GM23338 (cell line): ENCODE measurements at regions not wholly inside any gene's neighbourhood (a gene's known extent, or its start where the extent isn't known, plus 50 kb on each side); places are given as distances from the start of the nearest gene placed in this dataset.
A peak's percentile ranks its signal among the peaks of the same experiment; 100 is the strongest.

ENCODE experiments used
- ATAC-seq: fragments of 200-7000 bp; cut with Tn5 transposase; 3 replicates; pipeline ENCODE4 v1.9.1; 2020
- DNase-seq: peaks from one replicate; pipeline ENCODE4 v3.0.0-alpha.2; 2015; ENCODE audit warnings: low spot score
- H2AFZ ChIP-seq: fragments of 200-600 bp; sonication (generic); 2 replicates; pipeline ENCODE4 v1.8.0; 2016; ENCODE audit warnings: antibody characterized with exemption, mild to moderate bottlenecking, moderate library complexity
- H3F3A ChIP-seq: fragments of 200-600 bp; sonication (generic); replicated peaks from 2 replicates; pipeline ENCODE4 v1.8.0; 2017; ENCODE audit warnings: antibody characterized with exemption, mixed run types, low read depth
- H3K27ac ChIP-seq: fragments of 200-600 bp; sonication (generic); 2 replicates; pipeline ENCODE4 v1.6.1; 2016; ENCODE audit warnings: low read depth
- H3K27me3 ChIP-seq: fragments of 200-600 bp; sonication (generic); 2 replicates; pipeline ENCODE4 v1.8.0; 2016; ENCODE audit warnings: mild to moderate bottlenecking, mixed run types, moderate library complexity; ENCODE audit not compliant: insufficient read depth
- H3K36me3 ChIP-seq: fragments of 200-600 bp; sonication (generic); 2 replicates; pipeline ENCODE4 v1.8.0; 2016; ENCODE audit warnings: mild to moderate bottlenecking; ENCODE audit not compliant: insufficient read depth
- H3K4me1 ChIP-seq: fragments of 200-600 bp; sonication (generic); 2 replicates; pipeline ENCODE4 v1.8.0; 2016; ENCODE audit warnings: mild to moderate bottlenecking, moderate library complexity; ENCODE audit not compliant: insufficient read depth
- H3K4me2 ChIP-seq: fragments of 200-600 bp; sonication (generic); 2 replicates; pipeline ENCODE4 v1.7.1; 2017; ENCODE audit warnings: mixed run types
- H3K4me3 ChIP-seq: fragments of 200-600 bp; sonication (generic); 2 replicates; pipeline ENCODE4 v1.6.1; 2016; ENCODE audit warnings: mixed run types
- H3K79me2 ChIP-seq: fragments of 200-600 bp; sonication (generic); replicated peaks from 2 replicates; pipeline ENCODE4 v1.8.0; 2017; ENCODE audit warnings: mild to moderate bottlenecking; ENCODE audit not compliant: insufficient read depth
- H3K9me2 ChIP-seq: fragments of 200-600 bp; sonication (generic); 2 replicates; pipeline ENCODE4 v1.8.0; 2017; ENCODE audit not compliant: insufficient read depth
- H4K20me1 ChIP-seq: fragments of 200-600 bp; sonication (generic); replicated peaks from 2 replicates; pipeline ENCODE4 v1.8.0; 2017; ENCODE audit warnings: mild to moderate bottlenecking; ENCODE audit not compliant: insufficient read depth
- H3K27ac Mint-ChIP-seq: 2 replicates; pipeline ENCODE4 v1.8.0; 2020; ENCODE audit warnings: inconsistent platforms, mild to moderate bottlenecking, moderate library complexity, mixed read lengths
- H3K27me3 Mint-ChIP-seq: 3 replicates; pipeline ENCODE4 v1.8.0; 2022; ENCODE audit warnings: low read depth, mild to moderate bottlenecking, moderate library complexity, mixed read lengths, inconsistent platforms; ENCODE audit not compliant: insufficient read depth, poor library complexity
- H3K36me3 Mint-ChIP-seq: 3 replicates; pipeline ENCODE4 v1.8.0; 2021; ENCODE audit warnings: low read depth, mild to moderate bottlenecking, inconsistent platforms, moderate library complexity, mixed read lengths
- H3K4me1 Mint-ChIP-seq: 3 replicates; pipeline ENCODE4 v1.8.0; 2020; ENCODE audit warnings: mild to moderate bottlenecking, inconsistent platforms, mixed read lengths
- H3K4me3 Mint-ChIP-seq: 3 replicates; pipeline ENCODE4 v1.8.0; 2021; ENCODE audit warnings: moderate library complexity, mild to moderate bottlenecking, inconsistent platforms, mixed read lengths
- H3K9me3 Mint-ChIP-seq: 3 replicates; pipeline ENCODE4 v1.8.0; 2020; ENCODE audit warnings: moderate library complexity, mild to moderate bottlenecking, inconsistent platforms, mixed read lengths
- CREB1 ChIP-seq: fragments of 250-450 bp; sonication (Bioruptor Pico); IDR thresholded peaks from 2 replicates; pipeline ENCODE4 v1.5.0; 2020; ENCODE audit warnings: low read depth, mild to moderate bottlenecking, moderate library complexity
- ETS1 ChIP-seq: IDR thresholded peaks from 2 replicates; pipeline ENCODE4 v1.6.1; 2016; ENCODE audit warnings: antibody characterized with exemption
- EZH2 ChIP-seq: fragments of 200-600 bp; sonication (generic); IDR thresholded peaks from one replicate; pipeline ENCODE4 v1.8.0; 2017; ENCODE audit warnings: antibody characterized with exemption, mild to moderate bottlenecking, low read depth; ENCODE audit not compliant: unreplicated experiment
- EZH2phosphoT487 ChIP-seq: fragments of 200-600 bp; sonication (generic); IDR thresholded peaks from one replicate; pipeline ENCODE4 v1.8.1; 2018; ENCODE audit warnings: antibody characterized with exemption; ENCODE audit not compliant: unreplicated experiment
- JUNB ChIP-seq: IDR thresholded peaks from one replicate; pipeline ENCODE4 v1.6.1; 2016; ENCODE audit warnings: antibody characterized with exemption; ENCODE audit not compliant: unreplicated experiment
- NANOG ChIP-seq: IDR thresholded peaks from 2 replicates; pipeline ENCODE4 v1.6.1; 2016; ENCODE audit warnings: antibody characterized with exemption, borderline replicate concordance
- POLR2AphosphoS5 ChIP-seq: IDR thresholded peaks from 2 replicates; pipeline ENCODE4 v1.6.1; 2016; ENCODE audit warnings: antibody characterized with exemption, low read depth
- REST ChIP-seq: IDR thresholded peaks from one replicate; pipeline ENCODE4 v1.6.1; 2018; ENCODE audit warnings: antibody characterized with exemption; ENCODE audit not compliant: unreplicated experiment
- ZNF114 ChIP-seq: fragments of 250-450 bp; sonication (Bioruptor Pico); IDR thresholded peaks from 2 replicates; pipeline ENCODE4 v1.5.0; 2020; ENCODE audit warnings: mild to moderate bottlenecking, moderate library complexity
- TF ChIP-seq, protein P1 (sequence below), 2 experiments: fragments of 200-600 bp in 1 of 2; sonication (generic) in 1 of 2; conservative IDR thresholded peaks; 2 replicates each; pipeline versions ENCODE4 v1.5.1 to v1.6.1; 2016 to 2017; ENCODE audit warnings: antibody characterized with exemption in 2 of 2, low read depth in 2 of 2, mild to moderate bottlenecking in 2 of 2, moderate library complexity in 1 of 2

DNA sequence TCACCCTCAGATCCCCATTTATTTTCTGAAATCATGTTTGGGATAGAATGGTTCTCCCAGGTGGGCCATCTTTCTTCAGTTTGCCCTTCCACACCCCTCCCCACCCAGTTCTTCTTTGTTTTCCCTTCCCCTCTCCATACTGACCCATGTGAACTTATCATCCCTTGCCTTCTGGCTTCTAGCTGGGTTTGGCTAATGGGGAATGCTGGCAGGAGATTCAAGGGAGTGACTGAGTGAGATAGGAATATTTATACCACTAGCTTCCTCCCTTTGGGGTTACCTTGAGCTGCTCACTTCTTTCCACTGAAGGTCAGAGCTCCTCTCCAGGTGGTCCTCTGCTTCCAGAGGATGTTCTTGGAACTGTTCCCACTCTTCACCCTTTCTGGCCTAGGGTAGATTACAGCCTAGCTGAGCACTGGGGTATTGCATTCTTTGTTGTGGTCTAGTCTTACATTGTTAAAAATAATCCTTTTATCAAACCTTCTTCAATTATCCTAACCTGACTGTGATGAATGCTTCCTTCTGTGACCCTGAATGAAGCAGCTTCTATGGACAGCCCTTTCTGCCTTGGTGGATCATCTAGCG lies 88.3 kb upstream of the ATP2B1 start:
- H3K27ac Mint-ChIP-seq, result no peak overlapping the region
- H3K9me3 Mint-ChIP-seq, result no peaks in the 10 kb centered on the region
- H3K36me3 Mint-ChIP-seq, result no peaks in the 10 kb centered on the region
- H3K4me1 ChIP-seq, result no peaks in the 10 kb centered on the region
- H3K79me2 ChIP-seq, result no peaks in the 10 kb centered on the region
- H3K4me3 Mint-ChIP-seq, result no peak overlapping the region
- H3K4me3 ChIP-seq, result no peak overlapping the region
- DNase-seq (no peak), ATAC-seq (peak; percentile 27; the same call in 1 of the 3 replicates)
- no peaks in the 10 kb centered on the region for H3K27me3 Mint-ChIP-seq
- H4K20me1 ChIP-seq, result no peaks in the 10 kb centered on the region
- H2AFZ ChIP-seq, result no peak overlapping the region
- H3K36me3 ChIP-seq, result no peaks in the 10 kb centered on the region
- no peaks in the 10 kb centered on the region for H3K9me2 ChIP-seq
- no peaks in the 10 kb centered on the region for H3K27me3 ChIP-seq
- H3F3A ChIP-seq, result no peaks in the 10 kb centered on the region
- TF ChIP-seq ZNF114 (CRISPR knock-in tag) (no peak), JUNB (no peak)
- TF ChIP-seq, protein P1, sequence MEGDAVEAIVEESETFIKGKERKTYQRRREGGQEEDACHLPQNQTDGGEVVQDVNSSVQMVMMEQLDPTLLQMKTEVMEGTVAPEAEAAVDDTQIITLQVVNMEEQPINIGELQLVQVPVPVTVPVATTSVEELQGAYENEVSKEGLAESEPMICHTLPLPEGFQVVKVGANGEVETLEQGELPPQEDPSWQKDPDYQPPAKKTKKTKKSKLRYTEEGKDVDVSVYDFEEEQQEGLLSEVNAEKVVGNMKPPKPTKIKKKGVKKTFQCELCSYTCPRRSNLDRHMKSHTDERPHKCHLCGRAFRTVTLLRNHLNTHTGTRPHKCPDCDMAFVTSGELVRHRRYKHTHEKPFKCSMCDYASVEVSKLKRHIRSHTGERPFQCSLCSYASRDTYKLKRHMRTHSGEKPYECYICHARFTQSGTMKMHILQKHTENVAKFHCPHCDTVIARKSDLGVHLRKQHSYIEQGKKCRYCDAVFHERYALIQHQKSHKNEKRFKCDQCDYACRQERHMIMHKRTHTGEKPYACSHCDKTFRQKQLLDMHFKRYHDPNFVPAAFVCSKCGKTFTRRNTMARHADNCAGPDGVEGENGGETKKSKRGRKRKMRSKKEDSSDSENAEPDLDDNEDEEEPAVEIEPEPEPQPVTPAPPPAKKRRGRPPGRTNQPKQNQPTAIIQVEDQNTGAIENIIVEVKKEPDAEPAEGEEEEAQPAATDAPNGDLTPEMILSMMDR (conservative IDR thresholded peaks at IDR 0.05; ENCODE audit: low read depth in 2 of 2), result peak in 1 of 2 experiments; percentile 13; a peak in 1 of 4 replicates
- H3K4me1 Mint-ChIP-seq, result no peaks in the 10 kb centered on the region
- H3K27ac ChIP-seq, result no peak overlapping the region
- H3K4me2 ChIP-seq, result no peak overlapping the region

- Histone ChIP-seq H3F3A (no peaks in the 10 kb centered on the region), H3K27ac (no peak overlapping the region), H3K36me3 (no peaks in the 10 kb centered on the region), H3K9me2 (no peaks in the 10 kb centered on the region), H3K4me2 (no peak overlapping the region), H4K20me1 (no peaks in the 10 kb centered on the region), H3K27me3 (no peaks in the 10 kb centered on the region), H2AFZ (no peak overlapping the region), H3K4me1 (no peaks in the 10 kb centered on the region), H3K79me2 (no peaks in the 10 kb centered on the region), H3K4me3 (no peak overlapping the region)
- Mint-ChIP-seq H3K27ac (no peak overlapping the region), H3K27me3 (no peaks in the 10 kb centered on the region), H3K9me3 (no peaks in the 10 kb centered on the region), H3K4me1 (no peaks in the 10 kb centered on the region), H3K4me3 (no peak overlapping the region), H3K36me3 (no peaks in the 10 kb centered on the region)
- DNase-seq, result no peak
- no peak for ATAC-seq
- TF ChIP-seq CREB1 (CRISPR knock-in tag) (no peak), REST (no peak), EZH2 (no peak), JUNB (no peak), ETS1 (no peak), EZH2phosphoT487 (no peak), POLR2AphosphoS5 (no peak), ZNF114 (CRISPR knock-in tag) (no peak), NANOG (no peak)
- TF ChIP-seq, protein P1 (conservative IDR thresholded peaks at IDR 0.05; ENCODE audit: low read depth in 2 of 2), result no peak
These were observed 85.3 kb upstream of the ATP2B1 start for GRCh38 chr12:89793946-89794345.
